Calu3 (cell line): ENCODE measurements at regions not wholly inside any gene's neighbourhood (a gene's known extent, or its start where the extent isn't known, plus 50 kb on each side); places are given as distances from the start of the nearest gene placed in this dataset.
A peak's percentile ranks its signal among the peaks of the same experiment; 100 is the strongest.
"Not testable (repeated sequence)": the region's sequence is repeated elsewhere in the genome, so short reads cannot be mapped to it uniquely, and the experiment has no call there.

Experiments
- BruUV-seq: library from RNA; stranded (reverse); fragments of 400-500 nt; replicated peaks from 2 replicates; lab custom pipeline; 2021; lab: Mats Ljungman, UMichigan
- CTCF ChIA-PET: fragments of 300-600 bp; sonication (Branson Sonifier 250); formaldehyde crosslinking; loops from one replicate; lab custom pipeline; 2022; ENCODE audit warnings: antibody characterized with exemption; lab: Charles Lee
- DNase-seq: peaks from one replicate; pipeline ENCODE4 v3.0.0; 2022
- H3K27ac Mint-ChIP-seq: one replicate; pipeline ENCODE4 v1.8.0; 2022; ENCODE audit warnings: mixed read lengths; ENCODE audit not compliant: unreplicated experiment
- H3K27me3 Mint-ChIP-seq: one replicate; pipeline ENCODE4 v1.8.0; 2022; ENCODE audit warnings: mixed read lengths; ENCODE audit not compliant: unreplicated experiment
- H3K36me3 Mint-ChIP-seq: one replicate; pipeline ENCODE4 v1.8.0; 2022; ENCODE audit warnings: mild to moderate bottlenecking, moderate library complexity, mixed read lengths; ENCODE audit not compliant: insufficient read depth, unreplicated experiment
- H3K4me1 Mint-ChIP-seq: one replicate; pipeline ENCODE4 v1.8.0; 2022; ENCODE audit warnings: mild to moderate bottlenecking, low read depth, mixed read lengths; ENCODE audit not compliant: unreplicated experiment
- H3K4me3 Mint-ChIP-seq: one replicate; pipeline ENCODE4 v1.8.0; 2022; ENCODE audit warnings: mild to moderate bottlenecking, low read depth, moderate library complexity, mixed read lengths; ENCODE audit not compliant: unreplicated experiment
- H3K9me3 Mint-ChIP-seq: one replicate; pipeline ENCODE4 v1.8.0; 2022; ENCODE audit warnings: low read depth, mixed read lengths; ENCODE audit not compliant: unreplicated experiment
- CTCF ChIP-seq: fragments of 200-600 bp; IDR thresholded peaks from one replicate; pipeline ENCODE4 v1.8.0; 2022; ENCODE audit warnings: antibody characterized with exemption; ENCODE audit not compliant: unreplicated experiment
- intact Hi-C: fragments of 100-400 bp; cut with micrococcal nuclease; formaldehyde crosslinking; loops from one replicate; pipeline ENCODE4 v1.10.0; 2022; ENCODE audit not compliant: unreplicated experiment

- no peak overlapping the region for H3K27ac Mint-ChIP-seq
- BruUV-seq: no TSS peak
- peak; percentile 51 for DNase-seq
- H3K36me3 Mint-ChIP-seq: no peaks in the 10 kb centered on the region
- CTCF ChIA-PET: no interaction called here
- intact Hi-C loops: no loop called here
- peak; percentile 44 for TF ChIP-seq CTCF
- no peaks in the 10 kb centered on the region for H3K27me3 Mint-ChIP-seq
- no peaks in the 10 kb centered on the region for H3K4me1 Mint-ChIP-seq
- peaks cover 11% of the 10 kb centered on the region for H3K9me3 Mint-ChIP-seq
- H3K4me3 Mint-ChIP-seq: no peak overlapping the region
Observed at GRCh38 chr2:14903709-14904374, 271.3 kb downstream of the LRATD1 start.

- DNase-seq, H3K27me3 Mint-ChIP-seq, H3K36me3 Mint-ChIP-seq, intact Hi-C loops, H3K9me3 Mint-ChIP-seq, BruUV-seq, H3K27ac Mint-ChIP-seq, H3K4me3 Mint-ChIP-seq, H3K4me1 Mint-ChIP-seq, CTCF ChIA-PET: not testable (repeated sequence)
Observed at GRCh38 chr2:14904378-14904777, 271.9 kb downstream of the LRATD1 start.

GRCh38 chr2:14905571-14905970, 273.1 kb downstream of the LRATD1 start:
- H3K27ac Mint-ChIP-seq: no peak overlapping the region
- BruUV-seq: no TSS peak
- TF ChIP-seq CTCF: no peak
- no peak for DNase-seq
- intact Hi-C loops: loop anchor here (5.0 kb wide), 1 partner anchor 268 kb away; no protein-coding TSS in a partner anchor
- H3K9me3 Mint-ChIP-seq: peaks cover 4% of the 10 kb centered on the region
- no peaks in the 10 kb centered on the region for H3K4me1 Mint-ChIP-seq
- no peak overlapping the region for H3K4me3 Mint-ChIP-seq
- no peaks in the 10 kb centered on the region for H3K36me3 Mint-ChIP-seq
- H3K27me3 Mint-ChIP-seq: no peaks in the 10 kb centered on the region
- CTCF ChIA-PET: no interaction called here

- peak; percentile 39 for TF ChIP-seq CTCF
- no peak overlapping the region for H3K4me3 Mint-ChIP-seq
- no peaks in the 10 kb centered on the region for H3K36me3 Mint-ChIP-seq
- CTCF ChIA-PET: no interaction called here
- peak; percentile 6 for DNase-seq
- H3K27ac Mint-ChIP-seq: no peak overlapping the region
- H3K27me3 Mint-ChIP-seq: no peaks in the 10 kb centered on the region
- no peaks in the 10 kb centered on the region for H3K4me1 Mint-ChIP-seq
- H3K9me3 Mint-ChIP-seq: peaks cover 2% of the 10 kb centered on the region
- BruUV-seq: no TSS peak
- intact Hi-C loops: loop anchor here (5.0 kb wide), 1 partner anchor 270 kb away; no protein-coding TSS in a partner anchor
Observed at GRCh38 chr2:14907014-14907612, 274.6 kb downstream of the LRATD1 start.

GRCh38 chr2:14909795-14910194, 277.3 kb downstream of the LRATD1 start:
- BruUV-seq: no TSS peak
- Mint-ChIP-seq H3K4me3 (no peak overlapping the region), H3K27me3 (no peaks in the 10 kb centered on the region), H3K9me3 (peaks cover under 1% of the 10 kb centered on the region), H3K4me1 (no peaks in the 10 kb centered on the region), H3K27ac (no peak overlapping the region), H3K36me3 (no peaks in the 10 kb centered on the region)
- DNase-seq: no peak
- CTCF ChIA-PET: no interaction called here
- no peak for TF ChIP-seq CTCF
- intact Hi-C loops: loop anchor here (5.0 kb wide), 1 partner anchor 272 kb away; no protein-coding TSS in a partner anchor
